Thymus (tissue), 11 donors: ENCODE measurements at regions not wholly inside any gene's neighbourhood (a gene's known extent, or its start where the extent isn't known, plus 50 kb on each side); places are given as distances from the start of the nearest gene placed in this dataset.
A peak's percentile ranks its signal among the peaks of the same experiment; 100 is the strongest.

Experiments
- DNase-seq, 9 donors: peaks; one replicate each; pipeline ENCODE4 v3.0.0-alpha.2; 2013; ENCODE audit warnings: low spot score in 9 of 9, low read depth in 6 of 9, missing footprints in 1 of 9
- H3K27ac ChIP-seq, 2 donors: one replicate each; pipeline ENCODE4 v1.5.1; 2013; ENCODE audit warnings: control low read depth in 1 of 2, low read depth in 1 of 2, low read length in 1 of 2, mild to moderate bottlenecking in 1 of 2, moderate library complexity in 1 of 2
- H3K27me3 ChIP-seq, 2 donors: one replicate each; pipeline ENCODE4 v1.5.1; 2013; ENCODE audit warnings: low read length in 1 of 2; ENCODE audit not compliant: control insufficient read depth in 2 of 2, insufficient read depth in 1 of 2
- H3K36me3 ChIP-seq, 2 donors: one replicate each; pipeline ENCODE4 v1.5.1; 2013; ENCODE audit warnings: low read length in 1 of 2, mild to moderate bottlenecking in 1 of 2, moderate library complexity in 1 of 2; ENCODE audit not compliant: control insufficient read depth in 2 of 2, insufficient read depth in 2 of 2
- H3K4me1 ChIP-seq, 2 donors: one replicate each; pipeline ENCODE4 v1.5.1; 2013; ENCODE audit warnings: low read length in 2 of 2; ENCODE audit not compliant: control insufficient read depth in 2 of 2, insufficient read depth in 2 of 2
- H3K4me3 ChIP-seq, 2 donors: one replicate each; pipeline ENCODE4 v1.5.1; 2013; ENCODE audit warnings: low read length in 2 of 2, control low read depth in 1 of 2, mild to moderate bottlenecking in 1 of 2
- H3K9me3 ChIP-seq, 2 donors: one replicate each; pipeline ENCODE4 v1.5.1; 2013; ENCODE audit warnings: low read length in 1 of 2, mild to moderate bottlenecking in 1 of 2; ENCODE audit not compliant: control insufficient read depth in 2 of 2, insufficient read depth in 1 of 2
- WGBS: extraction: QIAGEN DNeasy Blood & Tissue Kit; methylation state at CpG from one replicate; pipeline ENCODE4 v1.1.7; 2013; 5-methylcytosine and 5-hydroxymethylcytosine counted together
- donor health status: healthy.

DNA sequence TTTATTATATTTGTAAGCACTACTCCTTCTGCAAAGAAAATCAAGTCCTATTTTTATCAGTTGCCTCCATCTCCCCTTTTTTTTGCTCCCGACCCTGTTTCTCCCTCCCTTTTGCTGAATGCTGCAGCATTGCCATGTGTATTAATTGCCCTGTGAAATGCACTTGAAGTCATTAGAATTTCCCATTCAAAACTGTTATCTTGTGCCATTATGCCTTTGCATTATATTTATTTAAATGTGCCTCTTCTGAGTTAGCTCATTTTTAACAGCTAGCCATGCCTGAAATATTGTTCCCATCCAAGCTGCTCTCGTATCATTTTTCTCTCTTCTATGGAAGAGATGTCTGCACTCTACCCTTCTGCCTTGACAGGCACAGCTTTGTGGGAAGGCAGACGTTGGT lies 404.0 kb upstream of the PLXNA2 start:
- WGBS: 80% methylated on average over 3 of the region's 3 CpGs

GRCh38 chr1:208652296-208653160 lies 408.3 kb upstream of the PLXNA2 start:
- WGBS: 25% methylated on average over 8 of the region's 8 CpGs

More for the DNA sequence above, 404.0 kb upstream of the PLXNA2 start:
- no peaks in the 10 kb centered on the region for H3K36me3 ChIP-seq
- no peak overlapping the region for H3K4me3 ChIP-seq
- no peaks in the 10 kb centered on the region for H3K4me1 ChIP-seq
- no peaks in the 10 kb centered on the region for H3K27me3 ChIP-seq
- no peaks in the 10 kb centered on the region for H3K9me3 ChIP-seq
- DNase-seq: no peak
- H3K27ac ChIP-seq: no peak overlapping the region

DNA sequence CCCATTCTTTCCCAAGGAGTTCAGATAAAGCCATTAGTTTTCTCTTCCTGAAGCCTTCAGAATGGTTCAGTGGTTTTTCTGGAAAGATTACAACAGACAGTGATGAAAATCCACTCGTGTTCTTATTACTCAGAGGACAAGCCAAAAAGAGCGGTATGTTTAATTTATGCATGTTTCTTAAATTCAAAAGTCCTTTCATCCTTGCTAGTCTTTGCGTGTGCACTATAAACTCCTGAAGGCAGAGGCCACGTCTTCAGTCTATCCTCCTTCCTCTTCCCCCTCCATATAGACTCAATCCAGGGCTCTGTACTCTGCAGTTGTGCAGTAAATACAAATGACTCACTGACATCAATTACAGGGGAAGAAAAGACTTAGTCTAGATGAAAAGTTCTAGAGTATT lies 409.2 kb upstream of the PLXNA2 start:
- Histone ChIP-seq H3K4me1 (no peaks in the 10 kb centered on the region), H3K9me3 (no peaks in the 10 kb centered on the region), H3K36me3 (no peaks in the 10 kb centered on the region), H3K4me3 (no peak overlapping the region), H3K27me3 (no peaks in the 10 kb centered on the region), H3K27ac (no peak overlapping the region)
- no peak for DNase-seq
- WGBS: 83% methylated on average over 4 of the region's 4 CpGs

More at GRCh38 chr1:208652296-208653160, 408.3 kb upstream of the PLXNA2 start:
- no peak overlapping the region for H3K27ac ChIP-seq
- H3K9me3 ChIP-seq: no peaks in the 10 kb centered on the region
- no peak overlapping the region for H3K4me3 ChIP-seq
- no peaks in the 10 kb centered on the region for H3K36me3 ChIP-seq
- peak in 8 of 9 donors; percentile 5 to 48 (median 15) for DNase-seq
- no peaks in the 10 kb centered on the region for H3K4me1 ChIP-seq
- H3K27me3 ChIP-seq: no peaks in the 10 kb centered on the region

- H3K27me3 ChIP-seq: no peaks in the 10 kb centered on the region
- no peak overlapping the region for H3K4me3 ChIP-seq
- H3K9me3 ChIP-seq: no peaks in the 10 kb centered on the region
- WGBS: 72% methylated on average over 3 of the region's 3 CpGs
- no peak overlapping the region for H3K27ac ChIP-seq
- no peaks in the 10 kb centered on the region for H3K4me1 ChIP-seq
- peak in 1 of 9 donors; percentile 8 for DNase-seq
- H3K36me3 ChIP-seq: no peaks in the 10 kb centered on the region
These were observed 410.1 kb upstream of the PLXNA2 start for GRCh38 chr1:208654241-208654640.

DNA sequence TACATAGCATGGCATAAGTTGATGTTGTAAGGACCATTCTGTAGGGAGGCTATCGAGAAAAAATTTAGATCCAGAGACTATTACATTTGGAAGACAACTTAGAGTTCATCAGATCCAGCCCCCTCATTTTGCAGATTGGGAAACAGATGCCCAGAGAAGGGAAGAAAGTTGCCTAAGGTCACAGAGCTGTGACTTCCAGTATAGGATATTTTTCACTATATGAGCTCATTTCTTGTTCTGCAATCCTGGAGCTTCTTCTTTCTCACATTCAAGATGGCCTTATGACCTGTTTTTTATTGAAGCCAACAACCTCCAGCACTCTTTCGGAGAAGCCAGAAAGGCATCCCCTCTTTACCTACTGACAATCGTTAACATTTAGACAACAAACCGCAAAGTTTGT lies 421.8 kb upstream of the PLXNA2 start:
- no peaks in the 10 kb centered on the region for H3K9me3 ChIP-seq
- no peak for DNase-seq
- H3K27ac ChIP-seq: no peak overlapping the region
- WGBS: 96% methylated on average over 4 of the region's 4 CpGs
- H3K4me1 ChIP-seq: no peaks in the 10 kb centered on the region
- H3K4me3 ChIP-seq: no peak overlapping the region
- H3K36me3 ChIP-seq: no peaks in the 10 kb centered on the region
- H3K27me3 ChIP-seq: no peaks in the 10 kb centered on the region

GRCh38 chr1:208668991-208669390 lies 424.8 kb upstream of the PLXNA2 start:
- Histone ChIP-seq H3K4me1 (no peaks in the 10 kb centered on the region), H3K4me3 (no peak overlapping the region), H3K27me3 (no peaks in the 10 kb centered on the region), H3K36me3 (no peaks in the 10 kb centered on the region), H3K9me3 (no peaks in the 10 kb centered on the region), H3K27ac (no peak overlapping the region)
- DNase-seq: no peak
- WGBS: 87% methylated on average over 1 of the region's 1 CpG

DNA sequence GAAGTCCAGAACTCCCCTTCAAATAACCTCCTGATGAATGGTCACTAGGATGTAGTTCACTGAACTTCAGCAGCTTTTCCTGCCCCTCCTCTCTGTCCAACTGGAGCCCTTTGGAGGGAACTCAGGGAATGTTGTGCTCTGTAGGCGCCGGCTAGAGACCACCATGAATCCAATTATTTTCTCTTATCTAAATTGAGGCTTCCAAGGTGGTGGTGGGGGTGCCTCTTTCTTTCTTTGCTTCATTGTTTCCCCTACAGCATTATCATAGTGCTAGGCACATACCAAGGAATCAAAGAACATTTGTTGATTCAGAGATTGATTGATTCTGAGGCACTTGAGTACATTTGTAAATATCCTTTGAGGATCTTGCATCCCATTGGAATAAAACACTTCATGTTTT lies 426.6 kb upstream of the PLXNA2 start:
- 97% methylated on average over 2 of the region's 2 CpGs for WGBS
- H3K27me3 ChIP-seq: no peaks in the 10 kb centered on the region
- no peaks in the 10 kb centered on the region for H3K4me1 ChIP-seq
- no peaks in the 10 kb centered on the region for H3K9me3 ChIP-seq
- no peak for DNase-seq
- H3K36me3 ChIP-seq: no peaks in the 10 kb centered on the region
- no peak overlapping the region for H3K27ac ChIP-seq
- H3K4me3 ChIP-seq: no peak overlapping the region

- 64% methylated on average over 4 of the region's 4 CpGs for WGBS
- Histone ChIP-seq H3K27ac (no peak overlapping the region), H3K36me3 (no peaks in the 10 kb centered on the region), H3K27me3 (no peaks in the 10 kb centered on the region), H3K4me3 (no peak overlapping the region), H3K4me1 (no peaks in the 10 kb centered on the region), H3K9me3 (no peaks in the 10 kb centered on the region)
- DNase-seq: no peak
These were observed 437.9 kb upstream of the PLXNA2 start for GRCh38 chr1:208681878-208682663.

DNA sequence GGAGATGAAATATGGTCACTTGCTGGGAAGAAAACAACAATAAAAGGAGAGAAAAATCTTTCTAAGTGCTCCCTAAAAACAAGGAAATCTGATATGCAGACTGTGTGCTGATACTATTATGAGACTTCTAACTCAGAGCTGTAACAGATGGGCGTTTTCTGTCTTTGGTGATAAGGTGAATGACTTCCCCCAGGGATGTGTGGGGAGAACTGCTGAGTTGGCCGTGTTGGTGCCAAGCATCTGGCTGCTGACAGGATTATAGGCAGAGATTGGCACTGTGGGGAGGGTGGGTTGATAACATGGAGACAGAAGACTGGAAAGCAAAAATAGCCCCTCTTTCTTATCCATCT lies 438.5 kb upstream of the PLXNA2 start:
- Histone ChIP-seq H3K27ac (no peak overlapping the region), H3K9me3 (no peaks in the 10 kb centered on the region), H3K4me3 (no peak overlapping the region), H3K27me3 (no peaks in the 10 kb centered on the region), H3K36me3 (no peaks in the 10 kb centered on the region), H3K4me1 (no peaks in the 10 kb centered on the region)
- 9% methylated on average over 2 of the region's 2 CpGs for WGBS
- no peak for DNase-seq
